GM18502 (cell line): ENCODE measurements at regions not wholly inside any gene's neighbourhood (a gene's known extent, or its start where the extent isn't known, plus 50 kb on each side); places are given as distances from the start of the nearest gene placed in this dataset.
A peak's percentile ranks its signal among the peaks of the same experiment; 100 is the strongest.

Experiments used
- ATAC-seq: cut with Tn5 transposase; IDR thresholded peaks from one replicate; pipeline ENCODE4 v1.9.1; 2021; ENCODE audit warnings: mild to moderate bottlenecking; ENCODE audit not compliant: unreplicated experiment, poor library complexity

GRCh38 chr14:65339866-65340265 is 72.7 kb upstream of the FUT8 start:
- no peak for ATAC-seq

- ATAC-seq: no peak
These were observed 68.5 kb upstream of the FUT8 start for GRCh38 chr14:65344011-65344410.

GRCh38 chr14:65345266-65345665 is 67.3 kb upstream of the FUT8 start:
- ATAC-seq: no peak

GRCh38 chr14:65346474-65346873 is 66.1 kb upstream of the FUT8 start:
- no peak for ATAC-seq

DNA sequence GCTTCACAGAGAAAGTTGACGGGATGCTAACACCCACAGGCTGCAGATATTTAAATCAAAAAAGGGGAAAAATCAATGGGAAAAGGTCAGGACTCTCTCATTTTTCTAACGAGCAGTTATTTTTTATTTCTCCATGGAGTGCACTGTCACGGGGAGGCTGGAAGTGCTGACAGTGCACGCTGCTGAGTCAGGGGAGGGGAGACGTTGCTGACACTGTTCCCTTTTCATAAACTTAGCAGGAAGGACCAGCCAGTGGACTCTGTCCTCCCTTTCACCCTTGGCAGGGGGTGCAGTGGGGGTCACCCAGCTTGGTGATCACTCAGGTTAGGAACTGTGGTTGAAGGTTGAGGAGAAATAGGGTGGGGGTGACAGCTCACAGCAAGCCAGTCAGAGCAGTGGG is 65.6 kb upstream of the FUT8 start:
- ATAC-seq: no peak

DNA sequence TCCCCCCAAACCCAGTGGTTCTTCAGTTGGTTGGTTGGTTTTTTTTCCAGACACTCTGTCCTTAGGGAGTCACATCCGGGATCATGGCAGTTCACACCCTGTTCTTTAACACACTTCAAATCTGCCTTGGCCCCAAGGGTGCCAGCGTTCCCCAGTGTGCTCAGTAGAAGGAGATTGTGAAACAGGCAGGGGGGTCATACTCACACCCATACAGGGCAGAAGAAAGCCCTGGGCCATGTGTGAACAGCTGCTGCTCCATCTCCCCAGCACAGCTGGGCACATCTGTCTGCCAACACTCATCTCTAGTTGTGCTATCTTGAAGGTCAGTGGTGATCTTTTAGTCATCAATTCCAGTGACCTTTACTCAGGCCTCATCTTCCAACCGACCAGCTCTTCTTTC is 64.4 kb upstream of the FUT8 start:
- no peak for ATAC-seq

DNA sequence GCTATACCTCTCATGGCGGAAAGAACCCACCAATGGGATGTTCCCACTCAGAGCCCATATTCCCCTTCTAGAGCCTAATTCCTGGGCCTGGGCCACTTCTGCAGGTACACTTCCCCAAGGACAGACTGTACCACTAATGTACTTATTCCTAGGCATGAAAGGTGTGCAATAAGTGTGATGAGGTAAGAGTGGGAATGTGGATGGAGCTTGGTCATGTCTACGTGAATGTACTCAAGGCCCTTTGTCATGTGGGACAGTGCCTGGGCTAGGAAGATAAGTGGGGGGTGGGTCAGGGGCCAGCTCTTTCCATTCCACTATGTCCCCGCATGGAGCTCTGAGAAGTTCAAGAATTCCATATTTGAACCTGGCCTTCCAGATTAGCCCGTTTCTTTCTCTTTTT is 63.4 kb upstream of the FUT8 start:
- no peak for ATAC-seq

GRCh38 chr14:65351493-65352194 is 60.9 kb upstream of the FUT8 start:
- ATAC-seq: peak; percentile 55

DNA sequence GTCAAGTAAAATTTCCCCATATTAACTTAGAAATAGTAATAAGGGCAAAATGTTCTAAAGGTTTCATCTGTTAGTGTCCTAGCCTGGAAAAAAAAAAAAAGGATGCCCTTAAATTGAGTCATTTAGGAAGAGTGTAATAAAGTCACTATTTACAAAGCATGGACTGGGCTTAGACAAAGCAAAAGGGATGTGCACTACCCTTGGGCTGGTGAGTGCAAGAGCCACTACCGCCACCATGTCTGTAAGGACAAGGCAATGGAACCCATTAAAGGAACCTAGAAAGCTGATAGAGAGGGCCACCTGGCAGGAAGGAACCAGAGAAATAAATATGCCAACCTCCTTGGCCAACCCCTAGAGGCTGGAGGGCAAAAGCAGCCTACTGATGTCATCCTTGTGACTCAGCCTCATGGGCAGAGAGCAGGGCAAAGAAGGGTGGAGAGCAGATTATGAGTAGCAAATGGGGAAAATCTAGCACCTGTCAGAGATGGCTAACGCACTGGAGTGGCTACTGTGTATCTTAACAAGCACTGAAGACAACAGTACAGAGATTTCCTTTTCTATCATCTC is 59.5 kb upstream of the FUT8 start:
- ATAC-seq: no peak

- ATAC-seq: no peak
These were observed 58.4 kb upstream of the FUT8 start for GRCh38 chr14:65354131-65354530.

GRCh38 chr14:65354715-65355114 is 57.8 kb upstream of the FUT8 start:
- no peak for ATAC-seq

GRCh38 chr14:65356327-65356836 is 56.1 kb upstream of the FUT8 start:
- no peak for ATAC-seq

- no peak for ATAC-seq
These were observed 55.4 kb upstream of the FUT8 start for GRCh38 chr14:65357113-65357512.

DNA sequence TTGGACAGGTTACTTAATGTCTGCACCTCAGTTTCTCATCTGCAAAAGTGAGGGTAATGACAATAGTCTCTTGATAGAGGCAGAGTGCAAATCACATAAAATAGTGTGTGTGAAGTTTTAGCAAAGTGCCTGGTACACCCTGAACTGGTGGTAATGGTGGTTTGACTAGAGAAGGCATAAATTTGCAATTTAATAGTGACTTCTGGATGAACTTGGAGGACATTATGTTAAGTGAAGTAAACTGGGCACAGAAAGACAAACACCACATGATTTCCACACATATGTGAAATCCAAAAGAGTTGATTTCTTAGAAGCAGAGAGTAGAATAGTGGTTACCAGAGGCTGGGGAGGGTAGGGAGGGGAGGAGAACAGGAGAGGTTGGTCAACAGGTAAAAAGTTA is 54.8 kb upstream of the FUT8 start:
- ATAC-seq: no peak

GRCh38 chr14:65359503-65359902 is 53.0 kb upstream of the FUT8 start:
- no peak for ATAC-seq

DNA sequence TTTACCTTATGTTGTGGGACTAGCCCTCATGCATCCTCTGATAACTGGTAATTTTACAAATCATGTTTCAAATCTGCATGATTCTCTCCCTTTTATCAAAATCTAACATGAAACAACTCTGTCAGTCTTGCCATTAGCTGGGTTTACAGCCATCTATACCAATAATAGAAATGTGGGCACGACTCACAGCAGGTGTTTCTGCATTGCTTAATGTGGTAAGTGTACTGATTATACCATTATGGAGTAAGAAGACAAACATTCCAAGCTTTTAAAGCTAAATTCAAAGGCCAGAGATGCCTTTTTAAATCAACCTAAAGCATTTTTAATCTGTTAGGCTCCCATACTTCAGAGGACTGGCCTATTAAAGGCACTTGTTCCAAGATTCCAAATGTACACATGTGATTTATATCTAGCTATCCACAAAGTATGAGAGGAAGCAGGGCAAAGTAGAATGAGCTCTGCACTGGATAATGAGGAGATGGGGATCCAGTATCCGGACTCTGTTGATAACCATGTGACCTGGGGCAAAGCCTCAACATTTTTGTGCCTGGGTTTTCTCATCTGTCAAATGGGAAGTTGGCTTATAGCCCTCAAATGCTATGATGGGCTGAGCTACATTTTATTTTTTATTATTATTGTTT is 52.3 kb upstream of the FUT8 start:
- ATAC-seq: no peak

- ATAC-seq: no peak
These were observed 50.6 kb upstream of the FUT8 start for GRCh38 chr14:65361920-65362319.
